ENCODE measurements at regions not wholly inside any gene's neighbourhood (a gene's known extent, or its start where the extent isn't known, plus 50 kb on each side); places are given as distances from the start of the nearest gene placed in this dataset.

- H3K4me1 ChIP-seq (ENCODE audit: insufficient read depth, low read length, poor library complexity, severe bottlenecking), result peaks cover 14% of the 10 kb centered on the region
Measured at GRCh38 chr2:16287281-16287680, 346.9 kb downstream of the MYCN start.

DNA sequence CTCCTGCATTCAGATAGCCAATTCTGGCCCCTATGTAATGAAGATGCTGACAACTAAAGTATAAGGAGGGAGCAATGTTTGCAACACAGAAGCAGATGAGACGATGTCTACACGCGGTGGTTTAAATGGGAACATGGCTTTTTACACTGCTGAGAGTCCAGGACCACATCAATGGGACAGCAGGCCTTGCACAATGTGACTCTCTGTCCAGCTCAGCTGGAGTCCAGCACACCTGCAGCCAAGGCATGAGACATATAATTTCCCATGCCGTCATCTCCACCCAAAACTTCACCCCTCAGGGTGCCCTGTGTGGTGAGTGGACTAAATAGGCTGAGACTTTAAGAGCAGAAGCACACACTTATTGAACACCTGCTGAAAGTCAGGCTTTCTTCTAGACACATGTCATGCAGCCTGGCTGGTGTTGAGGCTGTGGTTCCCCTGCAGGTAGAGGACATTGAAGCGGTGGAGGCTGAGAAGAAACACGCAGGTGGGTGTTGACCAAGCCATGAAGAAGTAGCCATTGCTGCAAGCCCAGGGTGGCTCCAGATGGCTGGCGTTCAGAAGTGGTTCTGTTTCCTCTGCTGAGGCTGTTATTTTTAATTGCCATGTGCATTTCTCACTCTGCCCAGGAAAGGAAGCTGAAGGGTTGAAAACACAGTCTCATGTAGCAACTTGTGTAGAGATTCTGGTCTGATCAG is 345.6 kb downstream of the MYCN start:
- Histone ChIP-seq H3K9ac (ENCODE audit: low read depth, low read length, poor library complexity, severe bottlenecking) (peak overlapping the region; percentile 23), H2AFZ (ENCODE audit: low read length) (0 out of 2 replicates have a peak overlapping the region, but pooled peaks have one; percentile 9), H3K27me3 (ENCODE audit: insufficient read depth, low read length, poor library complexity, severe bottlenecking) (no peaks in the 10 kb centered on the region), H4K20me1 (ENCODE audit: insufficient read depth, low read length, poor library complexity, severe bottlenecking) (no peaks in the 10 kb centered on the region), H3F3A (ENCODE audit: low read depth) (no peaks in the 10 kb centered on the region), H3K4me1 (ENCODE audit: insufficient read depth, low read length, poor library complexity, severe bottlenecking) (peaks cover 20% of the 10 kb centered on the region), H3K79me2 (ENCODE audit: insufficient read depth, low read length) (no peaks in the 10 kb centered on the region), H3K4me3 (ENCODE audit: low read length, poor library complexity, severe bottlenecking) (no peak overlapping the region), H3K4me2 (ENCODE audit: low read depth, low read length, poor library complexity, severe bottlenecking) (no peak overlapping the region), H3K9me3 (ENCODE audit: insufficient read depth, low read depth, low read length) (no peaks in the 10 kb centered on the region), H3K36me3 (ENCODE audit: insufficient read depth, low read length) (no peaks in the 10 kb centered on the region), H3K9me2 (replicated peaks; ENCODE audit: low read depth, low read length) (no peaks in the 10 kb centered on the region)
- no peak for TF ChIP-seq EZH2phosphoT487 (IDR thresholded peaks at IDR 0.05; ENCODE audit: borderline replicate concordance)
- no peak for TF ChIP-seq CTCF (conservative IDR thresholded peaks at IDR 0.05; ENCODE audit: low read length)

More at GRCh38 chr2:16287281-16287680, 346.9 kb downstream of the MYCN start:
- no peak overlapping the region for H2AFZ ChIP-seq (ENCODE audit: low read length)
- H3K4me3 ChIP-seq (ENCODE audit: low read length, poor library complexity, severe bottlenecking), result no peak overlapping the region
- H3K27me3 ChIP-seq (ENCODE audit: insufficient read depth, low read length, poor library complexity, severe bottlenecking), result no peaks in the 10 kb centered on the region
- H4K20me1 ChIP-seq (ENCODE audit: insufficient read depth, low read length, poor library complexity, severe bottlenecking), result no peaks in the 10 kb centered on the region
- H3F3A ChIP-seq (ENCODE audit: low read depth), result no peaks in the 10 kb centered on the region
- H3K36me3 ChIP-seq (ENCODE audit: insufficient read depth, low read length), result no peaks in the 10 kb centered on the region
- no peak overlapping the region for H3K9ac ChIP-seq (ENCODE audit: low read depth, low read length, poor library complexity, severe bottlenecking)
- H3K79me2 ChIP-seq (ENCODE audit: insufficient read depth, low read length), result no peaks in the 10 kb centered on the region
- H3K9me2 ChIP-seq (replicated peaks; ENCODE audit: low read depth, low read length), result no peaks in the 10 kb centered on the region
- no peak overlapping the region for H3K4me2 ChIP-seq (ENCODE audit: low read depth, low read length, poor library complexity, severe bottlenecking)
- H3K9me3 ChIP-seq (ENCODE audit: insufficient read depth, low read depth, low read length), result no peaks in the 10 kb centered on the region
- TF ChIP-seq CTCF (conservative IDR thresholded peaks at IDR 0.05; ENCODE audit: low read length), result no peak
- no peak for TF ChIP-seq EZH2phosphoT487 (IDR thresholded peaks at IDR 0.05; ENCODE audit: borderline replicate concordance)

- Histone ChIP-seq H3K79me2 (ENCODE audit: insufficient read depth, low read length) (no peaks in the 10 kb centered on the region), H3K9me2 (replicated peaks; ENCODE audit: low read depth, low read length) (no peaks in the 10 kb centered on the region), H3K4me3 (ENCODE audit: low read length, poor library complexity, severe bottlenecking) (no peak overlapping the region), H3K36me3 (ENCODE audit: insufficient read depth, low read length) (no peaks in the 10 kb centered on the region), H4K20me1 (ENCODE audit: insufficient read depth, low read length, poor library complexity, severe bottlenecking) (no peaks in the 10 kb centered on the region), H3K4me2 (ENCODE audit: low read depth, low read length, poor library complexity, severe bottlenecking) (no peak overlapping the region), H2AFZ (ENCODE audit: low read length) (no peak overlapping the region), H3F3A (ENCODE audit: low read depth) (no peaks in the 10 kb centered on the region), H3K4me1 (ENCODE audit: insufficient read depth, low read length, poor library complexity, severe bottlenecking) (peaks cover 20% of the 10 kb centered on the region), H3K9ac (ENCODE audit: low read depth, low read length, poor library complexity, severe bottlenecking) (no peak overlapping the region), H3K9me3 (ENCODE audit: insufficient read depth, low read depth, low read length) (no peaks in the 10 kb centered on the region), H3K27me3 (ENCODE audit: insufficient read depth, low read length, poor library complexity, severe bottlenecking) (no peaks in the 10 kb centered on the region)
- TF ChIP-seq CTCF (conservative IDR thresholded peaks at IDR 0.05; ENCODE audit: low read length) (no peak), EZH2phosphoT487 (IDR thresholded peaks at IDR 0.05; ENCODE audit: borderline replicate concordance) (no peak)
Measured at GRCh38 chr2:16284941-16285625, 344.7 kb downstream of the MYCN start.
